Endothelial cell of umbilical vein (primary cell): ENCODE measurements at regions not wholly inside any gene's neighbourhood (a gene's known extent, or its start where the extent isn't known, plus 50 kb on each side); places are given as distances from the start of the nearest gene placed in this dataset.

ENCODE experiments used
- BruUV-seq: library from RNA; stranded (reverse); fragments of 400-500 nt; replicated peaks from 2 replicates; lab custom pipeline; 2021; lab: Mats Ljungman, UMichigan
- CTCF ChIA-PET: fragments of 300-600, 350-600 bp; sonication (Branson Sonifier 250); formaldehyde crosslinking; loops from one replicate; lab custom pipeline; 2021; ENCODE audit warnings: antibody characterized with exemption, inconsistent platforms; lab: Charles Lee
- POLR2A ChIA-PET: fragments of 300-600, 350-600 bp; sonication (Branson Sonifier 250); formaldehyde crosslinking; loops from one replicate; lab custom pipeline; 2021; ENCODE audit warnings: antibody characterized with exemption, inconsistent platforms; lab: Charles Lee
- DNase-seq: peaks from one replicate; pipeline ENCODE4 v3.0.0-alpha.2; 2011; ENCODE audit warnings: low read depth, low spot score
- FAIRE-seq: peaks from 2 replicates; lab custom pipeline; 2011; peaks lifted over from hg19 to GRCh38; lab: Jason Lieb, UNC
- H2AFZ ChIP-seq: 2 replicates; pipeline ENCODE4 v1.6.0; 2012; ENCODE audit warnings: low read depth, low read length, control low read depth, inconsistent platforms
- H3K27ac ChIP-seq: 2 replicates; pipeline ENCODE4 v1.5.1; 2011; ENCODE audit warnings: low read depth, mild to moderate bottlenecking, control low read depth, low read length, moderate library complexity; ENCODE audit not compliant: insufficient read depth
- H3K27me3 ChIP-seq, 2 experiments: 2 replicates each; pipeline versions ENCODE4 v1.6.0 to v1.6.1; 2011; ENCODE audit warnings: low read length in 2 of 2, mixed read lengths in 1 of 2; ENCODE audit not compliant: control insufficient read depth in 2 of 2, insufficient read depth in 2 of 2
- H3K36me3 ChIP-seq, 2 experiments: 2 replicates in 1 of 2; 3 replicates in 1 of 2; pipeline ENCODE4 v1.5.1; 2011; ENCODE audit warnings: low read length in 2 of 2, mild to moderate bottlenecking in 1 of 2, moderate library complexity in 1 of 2; ENCODE audit not compliant: control insufficient read depth in 2 of 2, insufficient read depth in 2 of 2; ENCODE audit errors: extremely low read depth in 1 of 2
- H3K4me1 ChIP-seq: 3 replicates; pipeline ENCODE4 v1.5.1; 2011; ENCODE audit warnings: mild to moderate bottlenecking, low read length; ENCODE audit not compliant: control insufficient read depth, insufficient read depth; ENCODE audit errors: extremely low read depth
- H3K4me2 ChIP-seq: 2 replicates; pipeline ENCODE4 v1.6.1; 2011; ENCODE audit warnings: low read length, control low read depth, mixed read lengths; ENCODE audit not compliant: insufficient read depth
- H3K4me3 ChIP-seq, 3 experiments: fragments of 200-600 bp in 1 of 3; sonication (generic), shearing (Covaris generic) in 1 of 3; replicated peaks in 1 of 3; 2 replicates each; pipeline ENCODE4 v1.5.1; 2011 to 2016; ENCODE audit warnings: control low read depth in 3 of 3, low read length in 3 of 3, mild to moderate bottlenecking in 2 of 3, inconsistent platforms in 1 of 3, low read depth in 1 of 3, moderate library complexity in 1 of 3; ENCODE audit not compliant: insufficient read depth in 1 of 3
- H3K79me2 ChIP-seq: 2 replicates; pipeline ENCODE4 v1.6.0; 2012; ENCODE audit warnings: low read length, inconsistent platforms; ENCODE audit not compliant: control insufficient read depth, insufficient read depth
- H3K9ac ChIP-seq: replicated peaks from 2 replicates; pipeline ENCODE3; 2011; ENCODE audit warnings: low read length, control low read depth; ENCODE audit not compliant: insufficient read depth; ENCODE audit errors: extremely low read depth
- H3K9me1 ChIP-seq: replicated peaks from 3 replicates; pipeline ENCODE4 v1.6.0; 2011; ENCODE audit warnings: mild to moderate bottlenecking, low read length; ENCODE audit not compliant: control insufficient read depth, insufficient read depth; ENCODE audit errors: extremely low read depth
- H3K9me3 ChIP-seq: replicated peaks from 2 replicates; pipeline ENCODE4 v1.5.1; 2012; ENCODE audit warnings: low read length, inconsistent platforms; ENCODE audit not compliant: control insufficient read depth, insufficient read depth
- H4K20me1 ChIP-seq: replicated peaks from 2 replicates; pipeline ENCODE3; 2011; ENCODE audit warnings: mild to moderate bottlenecking, low read length; ENCODE audit not compliant: control insufficient read depth, insufficient read depth; ENCODE audit errors: extremely low read depth
- EZH2 ChIP-seq: IDR thresholded peaks from 2 replicates; pipeline ENCODE4 v1.6.1; 2012; ENCODE audit warnings: borderline replicate concordance, low read depth, mild to moderate bottlenecking, moderate library complexity, low read length, inconsistent platforms; ENCODE audit not compliant: severe bottlenecking
- FOS ChIP-seq: IDR thresholded peaks from 2 replicates; pipeline ENCODE4 v1.6.1; 2011; ENCODE audit warnings: mild to moderate bottlenecking, low read length, moderate library complexity, borderline replicate concordance; ENCODE audit not compliant: insufficient read depth
- GATA2 ChIP-seq: IDR thresholded peaks from 2 replicates; pipeline ENCODE4 v1.7.0; 2011; ENCODE audit warnings: low read depth, mild to moderate bottlenecking, moderate library complexity, mixed read lengths, low read length; ENCODE audit not compliant: insufficient read length, insufficient read depth
- JUN ChIP-seq: IDR thresholded peaks from 2 replicates; pipeline ENCODE4 v1.6.1; 2011; ENCODE audit warnings: borderline replicate concordance, low read depth; ENCODE audit not compliant: insufficient read length, insufficient read depth
- MYC ChIP-seq: IDR thresholded peaks from one replicate; pipeline ENCODE4 v1.6.1; 2011; ENCODE audit warnings: mild to moderate bottlenecking, low read depth, low read length
- POLR2A ChIP-seq: IDR thresholded peaks from 2 replicates; pipeline ENCODE4 v1.6.1; 2012; ENCODE audit warnings: low read depth, mild to moderate bottlenecking, control low read depth, low read length
- POLR2AphosphoS5 ChIP-seq: IDR thresholded peaks from 2 replicates; pipeline ENCODE4 v1.6.1; 2012; ENCODE audit warnings: low read depth, mild to moderate bottlenecking, control low read depth, low read length, moderate library complexity; ENCODE audit not compliant: insufficient read depth
- dilution Hi-C: fragments of 300-500 bp; cut with MboI; formaldehyde crosslinking; loops from one replicate; pipeline ENCODE4 v1.15.0; 2019; ENCODE audit warnings: low sequenced_read_pairs; ENCODE audit not compliant: extremely low pct_ligation_motif_present
- intact Hi-C: fragments of 100-400 bp; cut with micrococcal nuclease; formaldehyde crosslinking; loops from one replicate; pipeline ENCODE4 v1.10.0; 2022
- TF ChIP-seq, protein P1 (sequence below): IDR thresholded peaks from 2 replicates; pipeline ENCODE4 v1.6.1; 2011; ENCODE audit not compliant: insufficient read depth, insufficient read length
- TF ChIP-seq, protein P2 (sequence below), 2 donors: IDR thresholded peaks; 1 replicate in 1 of 2; 2 replicates in 1 of 2; pipeline ENCODE4 v1.5.1; 2011; ENCODE audit warnings: low read length in 2 of 2, mild to moderate bottlenecking in 2 of 2, moderate library complexity in 2 of 2, control low read depth in 1 of 2, inconsistent platforms in 1 of 2, low read depth in 1 of 2; ENCODE audit not compliant: insufficient read depth in 1 of 2; ENCODE audit errors: extremely low read depth in 1 of 2

- ChIA-PET CTCF (no interaction called here), POLR2A (no interaction called here)
- no peaks in the 10 kb centered on the region for H3K9me3 ChIP-seq
- TF ChIP-seq, protein P1, sequence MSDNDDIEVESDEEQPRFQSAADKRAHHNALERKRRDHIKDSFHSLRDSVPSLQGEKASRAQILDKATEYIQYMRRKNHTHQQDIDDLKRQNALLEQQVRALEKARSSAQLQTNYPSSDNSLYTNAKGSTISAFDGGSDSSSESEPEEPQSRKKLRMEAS: no peak
- no peak for TF ChIP-seq FOS
- TF ChIP-seq POLR2A: no peak
- no peak for TF ChIP-seq POLR2AphosphoS5
- TF ChIP-seq JUN: no peak
- no peak for TF ChIP-seq MYC
- TF ChIP-seq, protein P2, sequence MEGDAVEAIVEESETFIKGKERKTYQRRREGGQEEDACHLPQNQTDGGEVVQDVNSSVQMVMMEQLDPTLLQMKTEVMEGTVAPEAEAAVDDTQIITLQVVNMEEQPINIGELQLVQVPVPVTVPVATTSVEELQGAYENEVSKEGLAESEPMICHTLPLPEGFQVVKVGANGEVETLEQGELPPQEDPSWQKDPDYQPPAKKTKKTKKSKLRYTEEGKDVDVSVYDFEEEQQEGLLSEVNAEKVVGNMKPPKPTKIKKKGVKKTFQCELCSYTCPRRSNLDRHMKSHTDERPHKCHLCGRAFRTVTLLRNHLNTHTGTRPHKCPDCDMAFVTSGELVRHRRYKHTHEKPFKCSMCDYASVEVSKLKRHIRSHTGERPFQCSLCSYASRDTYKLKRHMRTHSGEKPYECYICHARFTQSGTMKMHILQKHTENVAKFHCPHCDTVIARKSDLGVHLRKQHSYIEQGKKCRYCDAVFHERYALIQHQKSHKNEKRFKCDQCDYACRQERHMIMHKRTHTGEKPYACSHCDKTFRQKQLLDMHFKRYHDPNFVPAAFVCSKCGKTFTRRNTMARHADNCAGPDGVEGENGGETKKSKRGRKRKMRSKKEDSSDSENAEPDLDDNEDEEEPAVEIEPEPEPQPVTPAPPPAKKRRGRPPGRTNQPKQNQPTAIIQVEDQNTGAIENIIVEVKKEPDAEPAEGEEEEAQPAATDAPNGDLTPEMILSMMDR (IDR thresholded peaks at IDR 0.05; ENCODE audit: extremely low read depth in 1 of 2, insufficient read depth in 1 of 2, low read depth in 1 of 2, low read length in 2 of 2): no peak
- TF ChIP-seq GATA2: no peak
- TF ChIP-seq EZH2: no peak
- H4K20me1 ChIP-seq: no peaks in the 10 kb centered on the region
- no peaks in the 10 kb centered on the region for H3K4me1 ChIP-seq
- no peak overlapping the region for H3K27ac ChIP-seq
- no peak for FAIRE-seq
- H3K4me2 ChIP-seq: no peak overlapping the region
- H3K27me3 ChIP-seq: no peaks in the 10 kb centered on the region
- no peak overlapping the region for H3K4me3 ChIP-seq
- dilution Hi-C loops (no loop called here), intact Hi-C loops (no loop called here)
- H3K9me1 ChIP-seq: no peaks in the 10 kb centered on the region
- H3K79me2 ChIP-seq: no peaks in the 10 kb centered on the region
- no peaks in the 10 kb centered on the region for H3K36me3 ChIP-seq
- no peak for DNase-seq
- H3K9ac ChIP-seq: no peak overlapping the region
- no peak overlapping the region for H2AFZ ChIP-seq
- BruUV-seq: no TSS peak
These were observed 73.5 kb downstream of the GLUD2 start for GRCh38 chrX:121120690-121121605.
